ENCODE measurements at regions not wholly inside any gene's neighbourhood (a gene's known extent, or its start where the extent isn't known, plus 50 kb on each side); places are given as distances from the start of the nearest gene placed in this dataset.
"Not testable (repeated sequence)": the region's sequence is repeated elsewhere in the genome, so short reads cannot be mapped to it uniquely, and the experiment has no call there.

DNA sequence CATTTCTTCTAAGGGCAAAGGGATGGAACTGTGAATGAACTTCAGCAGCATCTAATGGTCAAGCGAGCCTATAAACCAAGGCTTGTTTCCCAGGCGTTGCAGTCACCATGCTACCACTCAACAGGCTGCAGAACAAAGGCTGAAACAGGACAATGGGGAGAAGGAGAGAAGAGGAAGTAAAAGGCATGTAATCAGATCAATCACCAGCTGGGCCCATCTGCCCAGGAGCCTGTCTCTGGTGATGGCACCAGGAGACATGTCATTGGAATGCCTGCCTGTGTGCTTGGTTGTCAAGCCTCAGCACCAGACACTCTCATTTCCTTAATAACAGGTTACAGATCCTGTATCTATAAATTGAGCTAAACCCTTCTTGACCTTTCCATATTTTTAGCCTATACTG is 81.7 kb upstream of the UMPS start:
- TF ChIP-seq, protein P1, sequence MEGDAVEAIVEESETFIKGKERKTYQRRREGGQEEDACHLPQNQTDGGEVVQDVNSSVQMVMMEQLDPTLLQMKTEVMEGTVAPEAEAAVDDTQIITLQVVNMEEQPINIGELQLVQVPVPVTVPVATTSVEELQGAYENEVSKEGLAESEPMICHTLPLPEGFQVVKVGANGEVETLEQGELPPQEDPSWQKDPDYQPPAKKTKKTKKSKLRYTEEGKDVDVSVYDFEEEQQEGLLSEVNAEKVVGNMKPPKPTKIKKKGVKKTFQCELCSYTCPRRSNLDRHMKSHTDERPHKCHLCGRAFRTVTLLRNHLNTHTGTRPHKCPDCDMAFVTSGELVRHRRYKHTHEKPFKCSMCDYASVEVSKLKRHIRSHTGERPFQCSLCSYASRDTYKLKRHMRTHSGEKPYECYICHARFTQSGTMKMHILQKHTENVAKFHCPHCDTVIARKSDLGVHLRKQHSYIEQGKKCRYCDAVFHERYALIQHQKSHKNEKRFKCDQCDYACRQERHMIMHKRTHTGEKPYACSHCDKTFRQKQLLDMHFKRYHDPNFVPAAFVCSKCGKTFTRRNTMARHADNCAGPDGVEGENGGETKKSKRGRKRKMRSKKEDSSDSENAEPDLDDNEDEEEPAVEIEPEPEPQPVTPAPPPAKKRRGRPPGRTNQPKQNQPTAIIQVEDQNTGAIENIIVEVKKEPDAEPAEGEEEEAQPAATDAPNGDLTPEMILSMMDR (conservative IDR thresholded peaks at IDR 0.05), result no peak
- no peak overlapping the region for H3K27ac Mint-ChIP-seq
- no peak for DNase-seq (ENCODE audit: extremely low spot score, unreplicated experiment)
- no peaks in the 10 kb centered on the region for H3K9me3 Mint-ChIP-seq
- H3K4me1 Mint-ChIP-seq (ENCODE audit: unreplicated experiment), result no peaks in the 10 kb centered on the region
- no peak overlapping the region for H3K4me3 Mint-ChIP-seq
- H3K27me3 Mint-ChIP-seq, result no peaks in the 10 kb centered on the region
- peaks cover 20% of the 10 kb centered on the region for H3K36me3 Mint-ChIP-seq

DNA sequence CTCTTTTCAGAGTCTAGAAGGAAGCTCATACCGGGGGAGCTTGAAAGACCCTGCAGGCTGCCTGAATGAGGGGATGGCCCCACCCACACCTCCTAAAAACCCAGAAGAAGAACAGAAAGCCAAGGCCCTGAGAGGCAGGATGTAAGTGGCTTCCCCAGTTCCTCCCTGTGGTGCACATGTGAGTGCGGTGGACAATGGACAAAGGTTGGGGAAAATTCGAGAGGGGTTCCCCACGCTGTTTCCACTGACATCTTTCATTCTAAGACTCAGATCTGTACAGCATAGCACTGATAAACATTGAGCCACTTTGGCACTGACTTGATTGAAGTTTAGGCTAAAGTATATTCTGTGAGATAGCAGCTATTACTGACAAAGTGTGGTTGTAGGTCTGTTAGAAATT is 79.5 kb upstream of the UMPS start:
- H3K36me3 Mint-ChIP-seq, result peaks cover 15% of the 10 kb centered on the region
- H3K27ac Mint-ChIP-seq, result no peak overlapping the region
- no peaks in the 10 kb centered on the region for H3K27me3 Mint-ChIP-seq
- H3K4me3 Mint-ChIP-seq, result no peak overlapping the region
- H3K4me1 Mint-ChIP-seq (ENCODE audit: unreplicated experiment), result no peaks in the 10 kb centered on the region
- TF ChIP-seq, protein P1 (conservative IDR thresholded peaks at IDR 0.05), result no peak
- H3K9me3 Mint-ChIP-seq, result no peaks in the 10 kb centered on the region
- no peak for DNase-seq (ENCODE audit: extremely low spot score, unreplicated experiment)

DNA sequence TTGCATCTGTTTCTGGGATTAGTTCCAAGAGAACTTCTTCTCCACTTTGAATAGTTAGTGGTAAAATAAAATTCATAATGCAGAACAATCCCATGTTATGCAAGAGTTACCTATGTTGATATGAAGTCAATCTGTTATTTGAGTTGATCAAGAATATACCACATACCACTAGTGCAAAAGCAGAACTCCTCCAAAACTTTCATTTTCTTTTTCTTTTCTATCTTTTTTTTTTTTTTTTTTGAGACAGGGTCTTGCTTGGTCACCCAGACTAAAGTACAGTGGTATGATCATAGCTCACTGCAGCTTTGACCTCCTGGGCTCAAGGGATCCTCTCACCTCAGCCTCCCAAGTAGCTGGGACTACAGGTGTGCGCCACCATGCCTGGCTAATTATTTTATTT is 78.8 kb upstream of the UMPS start:
- H3K9me3 Mint-ChIP-seq; H3K4me3 Mint-ChIP-seq; H3K27me3 Mint-ChIP-seq; DNase-seq (ENCODE audit: extremely low spot score, unreplicated experiment); H3K27ac Mint-ChIP-seq; H3K4me1 Mint-ChIP-seq (ENCODE audit: unreplicated experiment): not testable (repeated sequence)
- peaks cover 15% of the 10 kb centered on the region for H3K36me3 Mint-ChIP-seq

DNA sequence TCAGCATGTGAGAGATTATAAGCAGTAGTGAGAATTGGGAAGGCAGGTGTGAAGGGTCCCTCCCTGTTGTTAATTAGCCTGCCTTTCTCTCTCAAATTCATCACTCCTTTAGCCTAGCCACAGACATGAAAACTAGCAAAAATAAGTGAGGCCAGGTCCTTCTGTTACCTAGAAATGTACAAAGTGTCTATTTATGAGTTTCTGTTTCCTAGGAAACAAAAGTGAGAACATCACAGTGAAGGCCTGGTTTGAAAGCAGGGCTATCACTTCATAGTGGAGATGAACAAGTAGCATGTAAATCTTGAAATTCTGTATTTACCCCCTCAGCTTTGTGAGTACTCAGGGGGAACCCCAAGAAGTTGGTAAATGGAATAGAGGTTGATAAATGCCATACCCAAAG is 78.2 kb upstream of the UMPS start:
- peaks cover 20% of the 10 kb centered on the region for H3K36me3 Mint-ChIP-seq
- H3K27me3 Mint-ChIP-seq, result no peaks in the 10 kb centered on the region
- no peaks in the 10 kb centered on the region for H3K4me1 Mint-ChIP-seq (ENCODE audit: unreplicated experiment)
- no peak overlapping the region for H3K4me3 Mint-ChIP-seq
- DNase-seq (ENCODE audit: extremely low spot score, unreplicated experiment), result no peak
- H3K27ac Mint-ChIP-seq, result no peak overlapping the region
- no peaks in the 10 kb centered on the region for H3K9me3 Mint-ChIP-seq
- TF ChIP-seq, protein P1 (conservative IDR thresholded peaks at IDR 0.05), result no peak

DNA sequence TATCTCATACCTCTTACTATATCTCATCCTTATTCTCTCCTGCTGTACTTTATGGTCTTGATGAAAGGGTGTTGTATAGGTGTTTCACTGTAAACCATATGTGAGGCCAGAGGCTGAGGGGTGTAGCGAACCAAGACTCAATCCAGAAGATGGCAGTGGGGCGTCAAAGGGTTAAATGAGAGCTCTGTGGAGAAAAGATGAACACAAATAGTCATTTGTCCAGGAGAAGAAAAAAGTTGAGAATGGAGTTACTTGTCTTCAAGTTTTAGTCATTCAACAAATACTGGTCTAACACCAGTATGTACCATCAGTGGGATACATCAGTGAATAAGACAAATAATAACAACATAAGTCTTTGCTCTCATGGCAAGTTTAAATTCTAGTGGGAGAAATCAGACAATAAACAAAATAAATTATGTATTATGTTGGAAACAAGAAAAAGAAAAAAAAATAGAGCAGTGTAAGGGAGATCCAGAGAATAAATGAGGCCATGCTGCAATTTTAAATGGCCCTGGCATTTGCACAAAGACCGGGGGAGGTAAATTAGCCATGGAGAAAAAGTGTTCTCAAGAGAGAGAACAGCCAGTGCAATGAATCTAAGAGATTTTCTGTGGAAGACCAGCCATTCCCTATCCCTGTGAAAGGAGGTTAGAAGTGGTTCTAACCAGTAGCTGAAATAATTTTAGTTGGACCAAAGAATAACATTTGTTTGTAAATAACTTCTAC is 77.0 kb upstream of the UMPS start:
- H3K4me1 Mint-ChIP-seq (ENCODE audit: unreplicated experiment), result no peaks in the 10 kb centered on the region
- no peak for DNase-seq (ENCODE audit: extremely low spot score, unreplicated experiment)
- H3K27ac Mint-ChIP-seq, result no peak overlapping the region
- H3K27me3 Mint-ChIP-seq, result no peaks in the 10 kb centered on the region
- peaks cover 19% of the 10 kb centered on the region for H3K36me3 Mint-ChIP-seq
- TF ChIP-seq, protein P1 (conservative IDR thresholded peaks at IDR 0.05), result no peak
- H3K4me3 Mint-ChIP-seq, result no peak overlapping the region
- H3K9me3 Mint-ChIP-seq, result no peaks in the 10 kb centered on the region

DNA sequence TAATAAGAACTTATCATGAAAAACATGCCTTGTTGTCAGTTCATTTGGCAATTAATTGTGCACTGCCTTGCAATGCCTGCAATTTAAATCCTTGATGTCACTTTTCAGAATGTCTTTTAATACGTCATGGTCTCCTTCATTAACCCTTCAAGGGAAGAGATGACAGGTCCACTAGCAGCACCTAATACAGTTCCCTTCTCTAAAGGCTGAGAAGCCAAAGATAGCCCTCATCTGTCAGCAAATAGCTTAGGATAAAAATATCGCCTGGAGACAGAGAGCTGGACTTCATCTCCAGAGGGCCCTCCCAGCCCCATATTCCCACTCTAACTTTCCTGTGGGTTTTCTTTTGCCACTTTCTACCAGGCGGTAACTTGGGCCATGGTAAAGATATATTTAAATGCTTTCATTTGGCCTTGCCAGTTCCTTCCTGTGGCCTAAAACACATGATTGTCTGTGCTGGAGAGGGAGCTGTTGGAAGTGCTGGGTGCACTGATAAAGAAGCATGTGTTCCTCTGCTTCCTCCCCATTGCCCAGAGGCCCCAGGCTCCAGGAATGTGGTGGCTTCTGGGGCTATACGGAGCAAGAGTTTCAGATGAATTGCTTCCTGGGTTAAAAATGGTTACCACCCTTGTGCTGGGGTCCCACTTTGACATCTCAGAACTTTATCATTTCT is 76.3 kb upstream of the UMPS start:
- Mint-ChIP-seq H3K27me3 (no peaks in the 10 kb centered on the region), H3K4me1 (ENCODE audit: unreplicated experiment) (no peaks in the 10 kb centered on the region)
- no peak for DNase-seq (ENCODE audit: extremely low spot score, unreplicated experiment)

More for the DNA sequence above, 76.3 kb upstream of the UMPS start:
- H3K4me3 Mint-ChIP-seq, result no peak overlapping the region
- peaks cover 20% of the 10 kb centered on the region for H3K36me3 Mint-ChIP-seq
- H3K27ac Mint-ChIP-seq, result no peak overlapping the region
- no peaks in the 10 kb centered on the region for H3K9me3 Mint-ChIP-seq
- TF ChIP-seq, protein P1 (conservative IDR thresholded peaks at IDR 0.05), result no peak
